Ovary (tissue), 3 donors: ENCODE measurements at regions not wholly inside any gene's neighbourhood (a gene's known extent, or its start where the extent isn't known, plus 50 kb on each side); places are given as distances from the start of the nearest gene placed in this dataset.

ENCODE experiments used
- CTCF ChIP-seq, 3 donors: fragments of 450-650 bp in 2 of 3; fragments of 200-600 bp in 1 of 3; IDR thresholded peaks; one replicate each; pipeline versions ENCODE4 v1.5.1 to v1.8.0; 2016 to 2022; ENCODE audit warnings: antibody characterized with exemption in 3 of 3, mild to moderate bottlenecking in 1 of 3
- EP300 ChIP-seq: sonication (generic); formaldehyde crosslinking; IDR thresholded peaks from one replicate; pipeline ENCODE4 v1.6.1; 2017; ENCODE audit warnings: antibody characterized with exemption
- POLR2A ChIP-seq: fragments of 450-650 bp; IDR thresholded peaks from one replicate; pipeline ENCODE4 v1.6.1; 2017; ENCODE audit warnings: antibody characterized with exemption, mild to moderate bottlenecking, moderate library complexity
- donor health status: DM: no; HTN: no; CAD: no.

- TF ChIP-seq CTCF (IDR thresholded peaks at IDR 0.05) (no peak), EP300 (no peak), POLR2A (no peak)
Observed at GRCh38 chr15:31660816-31661215, 334.2 kb downstream of the KLF13 start.
